ENCODE measurements at regions not wholly inside any gene's neighbourhood (a gene's known extent, or its start where the extent isn't known, plus 50 kb on each side); places are given as distances from the start of the nearest gene placed in this dataset.

GRCh38 chr5:96528826-96529474, 95.9 kb upstream of the PCSK1 start:
- Histone ChIP-seq H3K9me2 (ENCODE audit: insufficient read depth) (no peaks in the 10 kb centered on the region), H3K27ac (no peak overlapping the region), H3K36me3 (ENCODE audit: low read depth) (no peaks in the 10 kb centered on the region), H4K20me1 (ENCODE audit: insufficient read depth) (no peaks in the 10 kb centered on the region), H3K27me3 (ENCODE audit: insufficient read depth, low read depth) (no peaks in the 10 kb centered on the region), H3K4me2 (no peak overlapping the region), H3K79me2 (ENCODE audit: low read depth) (no peaks in the 10 kb centered on the region), H3K4me3 (no peak overlapping the region), H2AFZ (no peak overlapping the region), H3F3A (ENCODE audit: insufficient read depth, low read depth) (no peaks in the 10 kb centered on the region), H3K4me1 (replicated peaks; ENCODE audit: insufficient read depth) (no peaks in the 10 kb centered on the region), H3K9me3 (ENCODE audit: insufficient read depth, low read depth) (0 out of 2 replicates have a peak, but pooled peaks cover 2% of the 10 kb centered on the region)
- BruUV-seq (replicated peaks), result no TSS peak
- intact Hi-C loops (cut with micrococcal nuclease; ENCODE audit: unreplicated experiment), result no loop called here
- POLR2A ChIA-PET (ENCODE audit: unreplicated experiment), result no interaction called here
- CTCF ChIA-PET, result no interaction called here
- TF ChIP-seq EZH2 (IDR thresholded peaks at IDR 0.05; ENCODE audit: low read depth) (no peak), CTCF (conservative IDR thresholded peaks at IDR 0.05) (no peak)
- DNase-seq, result no peak

- CTCF ChIA-PET, result no interaction called here
- H3K27ac ChIP-seq, result no peak overlapping the region
These were observed 96.5 kb upstream of the PCSK1 start for GRCh38 chr5:96529559-96529958.

GRCh38 chr5:96530901-96531300, 97.9 kb upstream of the PCSK1 start:
- ChIA-PET POLR2A (ENCODE audit: unreplicated experiment) (no interaction called here), CTCF (no interaction called here)
- Histone ChIP-seq H2AFZ (no peak overlapping the region), H4K20me1 (ENCODE audit: insufficient read depth) (no peaks in the 10 kb centered on the region), H3F3A (ENCODE audit: insufficient read depth, low read depth) (no peaks in the 10 kb centered on the region), H3K9me2 (ENCODE audit: insufficient read depth) (no peaks in the 10 kb centered on the region), H3K79me2 (ENCODE audit: low read depth) (no peaks in the 10 kb centered on the region), H3K4me2 (no peak overlapping the region), H3K9me3 (ENCODE audit: insufficient read depth, low read depth) (0 out of 2 replicates have a peak, but pooled peaks cover 5% of the 10 kb centered on the region), H3K27ac (no peak overlapping the region), H3K36me3 (ENCODE audit: low read depth) (no peaks in the 10 kb centered on the region), H3K27me3 (ENCODE audit: insufficient read depth, low read depth) (no peaks in the 10 kb centered on the region), H3K4me3 (no peak overlapping the region), H3K4me1 (replicated peaks; ENCODE audit: insufficient read depth) (no peaks in the 10 kb centered on the region)
- no peak for TF ChIP-seq CTCF (conservative IDR thresholded peaks at IDR 0.05)
- TF ChIP-seq EZH2 (IDR thresholded peaks at IDR 0.05; ENCODE audit: low read depth), result no peak
- no TSS peak for BruUV-seq (replicated peaks)
- no peak for DNase-seq
- intact Hi-C loops (cut with micrococcal nuclease; ENCODE audit: unreplicated experiment), result no loop called here

More at GRCh38 chr5:96529559-96529958, 96.5 kb upstream of the PCSK1 start:
- H2AFZ ChIP-seq, result no peak overlapping the region
- BruUV-seq (replicated peaks), result no TSS peak
- no peaks in the 10 kb centered on the region for H3K27me3 ChIP-seq (ENCODE audit: insufficient read depth, low read depth)
- DNase-seq, result no peak
- no peak overlapping the region for H3K4me2 ChIP-seq
- no peaks in the 10 kb centered on the region for H4K20me1 ChIP-seq (ENCODE audit: insufficient read depth)
- no peaks in the 10 kb centered on the region for H3K4me1 ChIP-seq (replicated peaks; ENCODE audit: insufficient read depth)
- H3K9me2 ChIP-seq (ENCODE audit: insufficient read depth), result no peaks in the 10 kb centered on the region
- no peaks in the 10 kb centered on the region for H3F3A ChIP-seq (ENCODE audit: insufficient read depth, low read depth)
- intact Hi-C loops (cut with micrococcal nuclease; ENCODE audit: unreplicated experiment), result no loop called here
- no peaks in the 10 kb centered on the region for H3K36me3 ChIP-seq (ENCODE audit: low read depth)
- H3K9me3 ChIP-seq (ENCODE audit: insufficient read depth, low read depth), result 0 out of 2 replicates have a peak, but pooled peaks cover 2% of the 10 kb centered on the region
- no peaks in the 10 kb centered on the region for H3K79me2 ChIP-seq (ENCODE audit: low read depth)
- POLR2A ChIA-PET (ENCODE audit: unreplicated experiment), result no interaction called here
- TF ChIP-seq EZH2 (IDR thresholded peaks at IDR 0.05; ENCODE audit: low read depth) (no peak), CTCF (conservative IDR thresholded peaks at IDR 0.05) (no peak)
- H3K4me3 ChIP-seq, result no peak overlapping the region

Data from PC-9 (cell line).